Panc1 (cell line): ENCODE measurements at regions not wholly inside any gene's neighbourhood (a gene's known extent, or its start where the extent isn't known, plus 50 kb on each side); places are given as distances from the start of the nearest gene placed in this dataset.

Experiments
- ATAC-seq: fragments of 200-7000 bp; cut with Tn5 transposase; 2 replicates; pipeline ENCODE4 v1.9.1; 2020; ENCODE audit warnings: mild to moderate bottlenecking, moderate library complexity
- BruUV-seq: library from RNA; stranded (reverse); fragments of 400-500 nt; replicated peaks from 2 replicates; lab custom pipeline; 2021; lab: Mats Ljungman, UMichigan
- CTCF ChIA-PET: fragments of 300-600 bp; sonication (Branson Sonifier 250); formaldehyde crosslinking; loops from one replicate; lab custom pipeline; 2022; ENCODE audit warnings: antibody characterized with exemption; lab: Charles Lee
- POLR2A ChIA-PET: fragments of 300-600 bp; sonication (Branson Sonifier 250); formaldehyde crosslinking; loops from one replicate; lab custom pipeline; 2022; ENCODE audit warnings: antibody characterized with exemption; lab: Charles Lee
- DNase-seq: peaks from one replicate; pipeline ENCODE4 v3.0.0-alpha.2; 2010; ENCODE audit warnings: low read depth, low spot score
- H3K27ac ChIP-seq: 2 replicates; pipeline ENCODE4 v1.5.1; 2011; ENCODE audit warnings: mild to moderate bottlenecking, low read length, inconsistent platforms
- H3K27me3 ChIP-seq: fragments of 200-500 bp; sonication (Bioruptor generic); 2 replicates; pipeline ENCODE4 v1.6.0; 2014; ENCODE audit warnings: low read length, inconsistent platforms; ENCODE audit not compliant: control insufficient read depth, insufficient read depth
- H3K36me3 ChIP-seq: fragments of 200-500 bp; sonication (Bioruptor generic); 2 replicates; pipeline ENCODE4 v1.5.1; 2014; ENCODE audit warnings: inconsistent platforms, mild to moderate bottlenecking, low read length, moderate library complexity; ENCODE audit not compliant: control insufficient read depth, insufficient read depth
- H3K4me1 ChIP-seq: 2 replicates; pipeline ENCODE4 v1.5.1; 2011; ENCODE audit warnings: inconsistent platforms, mild to moderate bottlenecking, low read length, moderate library complexity; ENCODE audit not compliant: control insufficient read depth, insufficient read depth
- H3K4me3 ChIP-seq, 2 experiments: 2 replicates each; pipeline ENCODE4 v1.5.1; 2011 to 2012; ENCODE audit warnings: low read depth in 2 of 2, low read length in 2 of 2, mild to moderate bottlenecking in 2 of 2, inconsistent platforms in 1 of 2, moderate library complexity in 1 of 2
- H3K9me3 ChIP-seq: fragments of 200-500 bp; sonication (Bioruptor generic); 2 replicates; pipeline ENCODE4 v1.5.1; 2014; ENCODE audit warnings: low read depth, mild to moderate bottlenecking, inconsistent platforms, low read length, moderate library complexity; ENCODE audit not compliant: control insufficient read depth, insufficient read depth
- POLR2AphosphoS5 ChIP-seq: IDR thresholded peaks from 2 replicates; pipeline ENCODE4 v1.6.1; 2012; ENCODE audit warnings: mild to moderate bottlenecking, low read depth, low read length, moderate library complexity
- REST ChIP-seq, 2 experiments: IDR thresholded peaks; 2 replicates each; pipeline ENCODE4 v1.6.1; 2011 to 2012; ENCODE audit warnings: low read depth in 2 of 2, control low read depth in 1 of 2, low read length in 1 of 2, mild to moderate bottlenecking in 1 of 2, moderate library complexity in 1 of 2; ENCODE audit not compliant: insufficient read depth in 1 of 2
- SIN3A ChIP-seq: IDR thresholded peaks from 2 replicates; pipeline ENCODE4 v1.6.1; 2012; ENCODE audit warnings: low read depth, mild to moderate bottlenecking, low read length, moderate library complexity, borderline replicate concordance; ENCODE audit not compliant: insufficient read depth
- TCF7L2 ChIP-seq: IDR thresholded peaks from 2 replicates; pipeline ENCODE4 v1.6.1; 2011; ENCODE audit warnings: mild to moderate bottlenecking, low read depth, low read length, inconsistent platforms
- in situ Hi-C: cut with HindIII; loops from 2 replicates; pipeline ENCODE4 v1.10.0; 2016; ENCODE audit warnings: low sequenced_read_pairs, low pct_unique_long_range_greater_than_20kb
- intact Hi-C: fragments of 100-400 bp; cut with micrococcal nuclease; formaldehyde crosslinking; loops from one replicate; pipeline ENCODE4 v1.10.0; 2022; ENCODE audit not compliant: unreplicated experiment
- TF ChIP-seq, protein P1 (sequence below): fragments of 450-650 bp; IDR thresholded peaks from 2 replicates; pipeline ENCODE4 v1.5.1; 2017; ENCODE audit warnings: mild to moderate bottlenecking

- H3K9me3 ChIP-seq, result no peaks in the 10 kb centered on the region
- POLR2A ChIA-PET, result no interaction called here
- CTCF ChIA-PET, result no interaction called here
- DNase-seq (no peak), ATAC-seq (no peak)
- no peak overlapping the region for H3K27ac ChIP-seq
- in situ Hi-C loops (no loop called here), intact Hi-C loops (no loop called here)
- BruUV-seq, result no TSS peak
- H3K4me3 ChIP-seq, result no peak overlapping the region
- TF ChIP-seq POLR2AphosphoS5 (no peak), SIN3A (no peak), REST (IDR thresholded peaks at IDR 0.05; ENCODE audit: insufficient read depth in 1 of 2, low read depth in 2 of 2, low read length in 1 of 2) (no peak), TCF7L2 (no peak)
- TF ChIP-seq, protein P1, sequence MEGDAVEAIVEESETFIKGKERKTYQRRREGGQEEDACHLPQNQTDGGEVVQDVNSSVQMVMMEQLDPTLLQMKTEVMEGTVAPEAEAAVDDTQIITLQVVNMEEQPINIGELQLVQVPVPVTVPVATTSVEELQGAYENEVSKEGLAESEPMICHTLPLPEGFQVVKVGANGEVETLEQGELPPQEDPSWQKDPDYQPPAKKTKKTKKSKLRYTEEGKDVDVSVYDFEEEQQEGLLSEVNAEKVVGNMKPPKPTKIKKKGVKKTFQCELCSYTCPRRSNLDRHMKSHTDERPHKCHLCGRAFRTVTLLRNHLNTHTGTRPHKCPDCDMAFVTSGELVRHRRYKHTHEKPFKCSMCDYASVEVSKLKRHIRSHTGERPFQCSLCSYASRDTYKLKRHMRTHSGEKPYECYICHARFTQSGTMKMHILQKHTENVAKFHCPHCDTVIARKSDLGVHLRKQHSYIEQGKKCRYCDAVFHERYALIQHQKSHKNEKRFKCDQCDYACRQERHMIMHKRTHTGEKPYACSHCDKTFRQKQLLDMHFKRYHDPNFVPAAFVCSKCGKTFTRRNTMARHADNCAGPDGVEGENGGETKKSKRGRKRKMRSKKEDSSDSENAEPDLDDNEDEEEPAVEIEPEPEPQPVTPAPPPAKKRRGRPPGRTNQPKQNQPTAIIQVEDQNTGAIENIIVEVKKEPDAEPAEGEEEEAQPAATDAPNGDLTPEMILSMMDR, result no peak
- H3K4me1 ChIP-seq, result no peaks in the 10 kb centered on the region
- no peaks in the 10 kb centered on the region for H3K36me3 ChIP-seq
- peaks cover 3% of the 10 kb centered on the region; the same call in 1 of the 2 replicates for H3K27me3 ChIP-seq
Measured at GRCh38 chr11:31939004-31939403, 127.9 kb upstream of the PAX6 start.

DNA sequence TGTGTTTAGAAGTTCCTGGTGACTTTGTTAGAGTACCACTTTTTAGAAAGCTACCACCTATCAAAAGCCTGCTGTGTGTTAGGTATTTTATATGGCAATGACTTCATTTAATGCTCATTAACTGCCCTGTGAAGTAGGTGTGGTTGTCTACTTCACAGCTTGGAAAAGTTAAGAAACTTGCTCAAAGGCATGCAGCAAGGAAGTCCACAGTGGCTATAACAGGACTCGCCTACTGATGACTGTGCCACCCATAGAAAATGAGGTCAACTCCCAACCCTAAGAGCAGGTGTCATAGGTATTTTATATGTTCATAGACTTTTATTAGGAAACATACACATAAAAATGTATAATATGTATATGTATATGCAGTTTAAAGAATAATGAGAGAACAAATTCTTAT is 125.2 kb upstream of the PAX6 start:
- no peaks in the 10 kb centered on the region for H3K9me3 ChIP-seq
- CTCF ChIA-PET, result no interaction called here
- H3K4me3 ChIP-seq, result no peak overlapping the region
- intact Hi-C loops, result no loop called here
- DNase-seq (no peak), ATAC-seq (no peak)
- no peak overlapping the region for H3K27ac ChIP-seq
- H3K27me3 ChIP-seq, result peaks cover 7% of the 10 kb centered on the region; the same call in 1 of the 2 replicates
- BruUV-seq, result no TSS peak
- H3K4me1 ChIP-seq, result no peaks in the 10 kb centered on the region
- POLR2A ChIA-PET, result interaction anchor here (0.6 kb wide), 1 partner anchor 80 kb away, joined by 3 read pairs; no protein-coding TSS in a partner anchor
- TF ChIP-seq POLR2AphosphoS5 (no peak), TCF7L2 (no peak), REST (IDR thresholded peaks at IDR 0.05; ENCODE audit: insufficient read depth in 1 of 2, low read depth in 2 of 2, low read length in 1 of 2) (no peak)
- in situ Hi-C loops, result no loop called here
- H3K36me3 ChIP-seq, result no peaks in the 10 kb centered on the region
